ENCODE measurements at regions not wholly inside any gene's neighbourhood (a gene's known extent, or its start where the extent isn't known, plus 50 kb on each side); places are given as distances from the start of the nearest gene placed in this dataset.

GRCh38 chr12:115228434-115228833, 544.5 kb upstream of the TBX3 start:
- Histone ChIP-seq H3K4me1 (no peaks in the 10 kb centered on the region), H3K9me3 (no peaks in the 10 kb centered on the region), H3K4me3 (replicated peaks in 1 of 3) (no peak overlapping the region), H3K27ac (no peak overlapping the region), H3K27me3 (no peaks in the 10 kb centered on the region), H3K36me3 (no peaks in the 10 kb centered on the region)
- DNase-seq = no peak
- TF ChIP-seq POLR2A (IDR thresholded peaks at IDR 0.05) = no peak
- TF ChIP-seq, protein P1, sequence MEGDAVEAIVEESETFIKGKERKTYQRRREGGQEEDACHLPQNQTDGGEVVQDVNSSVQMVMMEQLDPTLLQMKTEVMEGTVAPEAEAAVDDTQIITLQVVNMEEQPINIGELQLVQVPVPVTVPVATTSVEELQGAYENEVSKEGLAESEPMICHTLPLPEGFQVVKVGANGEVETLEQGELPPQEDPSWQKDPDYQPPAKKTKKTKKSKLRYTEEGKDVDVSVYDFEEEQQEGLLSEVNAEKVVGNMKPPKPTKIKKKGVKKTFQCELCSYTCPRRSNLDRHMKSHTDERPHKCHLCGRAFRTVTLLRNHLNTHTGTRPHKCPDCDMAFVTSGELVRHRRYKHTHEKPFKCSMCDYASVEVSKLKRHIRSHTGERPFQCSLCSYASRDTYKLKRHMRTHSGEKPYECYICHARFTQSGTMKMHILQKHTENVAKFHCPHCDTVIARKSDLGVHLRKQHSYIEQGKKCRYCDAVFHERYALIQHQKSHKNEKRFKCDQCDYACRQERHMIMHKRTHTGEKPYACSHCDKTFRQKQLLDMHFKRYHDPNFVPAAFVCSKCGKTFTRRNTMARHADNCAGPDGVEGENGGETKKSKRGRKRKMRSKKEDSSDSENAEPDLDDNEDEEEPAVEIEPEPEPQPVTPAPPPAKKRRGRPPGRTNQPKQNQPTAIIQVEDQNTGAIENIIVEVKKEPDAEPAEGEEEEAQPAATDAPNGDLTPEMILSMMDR (IDR thresholded peaks at IDR 0.05) = no peak
- 93 to 94% methylated on average over 4 of the region's 4 CpGs for WGBS, 2 donors
- intact Hi-C loops (cut with DNase I) = no loop called here

GRCh38 chr12:115227137-115227615, 543.2 kb upstream of the TBX3 start:
- H3K27me3 ChIP-seq = no peaks in the 10 kb centered on the region
- TF ChIP-seq, protein P1 (IDR thresholded peaks at IDR 0.05) = no peak
- no peak for TF ChIP-seq POLR2A (IDR thresholded peaks at IDR 0.05)
- no peak overlapping the region for H3K4me3 ChIP-seq (replicated peaks in 1 of 3)
- intact Hi-C loops (cut with DNase I) = no loop called here
- H3K9me3 ChIP-seq = no peaks in the 10 kb centered on the region
- H3K36me3 ChIP-seq = no peaks in the 10 kb centered on the region
- DNase-seq = no peak
- 87 to 100% methylated on average over 2 to 4 of the region's 4 CpGs for WGBS, 2 donors
- H3K4me1 ChIP-seq = no peaks in the 10 kb centered on the region
- H3K27ac ChIP-seq = no peak overlapping the region

DNA sequence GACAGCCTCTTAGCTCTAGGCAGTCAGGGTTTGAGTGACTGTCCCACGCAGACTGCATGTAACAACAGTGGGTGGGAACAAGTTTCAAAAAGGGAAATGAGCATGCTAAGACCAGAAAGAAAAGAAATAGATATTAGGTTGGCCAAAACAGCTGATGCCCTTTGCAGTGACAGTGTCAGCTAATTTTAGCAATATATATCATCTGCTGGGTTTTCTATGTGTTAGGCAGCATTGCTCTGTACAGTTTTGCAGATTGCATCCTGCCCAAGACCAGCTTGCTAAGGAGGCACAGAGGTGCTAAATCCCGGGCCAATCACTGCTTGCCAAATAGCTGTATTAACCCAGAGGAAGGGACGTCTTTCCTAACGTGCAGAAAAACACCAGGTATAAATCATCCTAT, 541.9 kb upstream of the TBX3 start:
- Histone ChIP-seq H3K4me3 (replicated peaks in 1 of 3) (no peak overlapping the region), H3K27ac (no peak overlapping the region), H3K4me1 (no peaks in the 10 kb centered on the region), H3K27me3 (no peaks in the 10 kb centered on the region), H3K36me3 (no peaks in the 10 kb centered on the region), H3K9me3 (no peaks in the 10 kb centered on the region)
- 56 to 65% methylated on average over 4 of the region's 4 CpGs for WGBS, 2 donors
- intact Hi-C loops (cut with DNase I) = no loop called here
- TF ChIP-seq, protein P1 (IDR thresholded peaks at IDR 0.05) = no peak
- no peak for TF ChIP-seq POLR2A (IDR thresholded peaks at IDR 0.05)
- no peak for DNase-seq

DNA sequence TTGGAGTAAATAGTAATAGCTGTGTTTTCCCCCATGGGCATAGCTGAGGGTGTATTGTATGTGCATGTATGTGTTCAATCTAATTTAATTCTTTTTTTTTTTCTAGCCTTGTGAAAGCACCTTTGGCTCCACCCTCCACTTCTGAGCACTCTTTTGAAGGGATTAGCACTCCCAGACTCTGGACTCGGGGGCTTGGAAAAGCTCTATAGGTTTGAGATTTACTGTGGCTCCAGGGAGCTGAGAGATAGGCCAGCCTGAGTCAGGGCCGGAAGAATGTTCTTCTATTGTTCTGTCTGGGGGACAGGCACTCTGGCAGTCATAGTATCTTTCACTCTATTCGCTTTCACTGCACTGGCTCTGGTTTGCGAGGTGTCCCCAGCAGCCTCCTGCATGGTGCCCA, 540.0 kb upstream of the TBX3 start:
- H3K27ac ChIP-seq = no peak overlapping the region
- no peaks in the 10 kb centered on the region for H3K36me3 ChIP-seq
- no peak for TF ChIP-seq POLR2A (IDR thresholded peaks at IDR 0.05)
- no peaks in the 10 kb centered on the region for H3K27me3 ChIP-seq
- DNase-seq = no peak
- intact Hi-C loops (cut with DNase I) = no loop called here
- H3K4me3 ChIP-seq (replicated peaks in 1 of 3) = no peak overlapping the region
- 71 to 78% methylated on average over 4 of the region's 4 CpGs for WGBS, 2 donors
- no peaks in the 10 kb centered on the region for H3K9me3 ChIP-seq
- H3K4me1 ChIP-seq = no peaks in the 10 kb centered on the region

GRCh38 chr12:115223322-115223721, 539.3 kb upstream of the TBX3 start:
- Histone ChIP-seq H3K27me3 (no peaks in the 10 kb centered on the region), H3K9me3 (no peaks in the 10 kb centered on the region), H3K4me3 (replicated peaks in 1 of 3) (no peak overlapping the region), H3K27ac (no peak overlapping the region), H3K4me1 (no peaks in the 10 kb centered on the region), H3K36me3 (no peaks in the 10 kb centered on the region)
- DNase-seq = peak; percentile 25 to 26
- no peak for TF ChIP-seq POLR2A (IDR thresholded peaks at IDR 0.05)
- intact Hi-C loops (cut with DNase I) = no loop called here
- 65 to 72% methylated on average over 4 of the region's 4 CpGs for WGBS, 2 donors

- Histone ChIP-seq H3K9me3 (no peaks in the 10 kb centered on the region), H3K36me3 (no peaks in the 10 kb centered on the region), H3K4me3 (replicated peaks in 1 of 3) (no peak overlapping the region), H3K27me3 (no peaks in the 10 kb centered on the region), H3K4me1 (no peaks in the 10 kb centered on the region), H3K27ac (no peak overlapping the region)
- 90 to 94% methylated on average over 6 of the region's 6 CpGs for WGBS, 2 donors
- DNase-seq = no peak
- intact Hi-C loops (cut with DNase I) = no loop called here
- no peak for TF ChIP-seq POLR2A (IDR thresholded peaks at IDR 0.05)
- TF ChIP-seq, protein P1 (IDR thresholded peaks at IDR 0.05) = no peak
Observed at GRCh38 chr12:115222220-115222619, 538.2 kb upstream of the TBX3 start.

Measured in thyroid gland (tissue), 4 donors.